HG03575 (cell line): ENCODE measurements at regions not wholly inside any gene's neighbourhood (a gene's known extent, or its start where the extent isn't known, plus 50 kb on each side); places are given as distances from the start of the nearest gene placed in this dataset.
A peak's percentile ranks its signal among the peaks of the same experiment; 100 is the strongest.

ENCODE experiments used
- ATAC-seq: cut with Tn5 transposase; IDR thresholded peaks from one replicate; pipeline ENCODE4 v1.9.1; 2021; ENCODE audit not compliant: unreplicated experiment, insufficient number of reproducible peaks, low FRiP score; ENCODE audit errors: extremely low read depth

DNA sequence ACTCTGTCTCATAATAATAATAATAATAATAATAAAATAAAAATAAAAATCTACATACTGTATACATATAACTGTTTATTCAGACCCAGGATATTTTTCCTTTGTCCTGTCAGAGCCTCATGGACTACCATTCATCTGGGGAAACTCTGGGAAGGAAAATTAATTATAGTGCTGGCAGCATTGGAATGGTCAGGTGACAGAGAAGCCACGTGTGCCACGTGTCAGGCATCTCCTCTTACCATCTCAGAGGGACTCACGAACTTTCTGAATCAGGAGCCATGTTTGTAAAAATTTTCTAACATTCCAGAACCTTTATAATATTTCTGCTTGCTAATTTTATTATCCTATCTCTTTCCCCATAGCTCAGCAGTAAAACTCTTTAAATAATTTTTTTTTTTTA, 97.8 kb upstream of the HNRNPU start:
- no peak for ATAC-seq

DNA sequence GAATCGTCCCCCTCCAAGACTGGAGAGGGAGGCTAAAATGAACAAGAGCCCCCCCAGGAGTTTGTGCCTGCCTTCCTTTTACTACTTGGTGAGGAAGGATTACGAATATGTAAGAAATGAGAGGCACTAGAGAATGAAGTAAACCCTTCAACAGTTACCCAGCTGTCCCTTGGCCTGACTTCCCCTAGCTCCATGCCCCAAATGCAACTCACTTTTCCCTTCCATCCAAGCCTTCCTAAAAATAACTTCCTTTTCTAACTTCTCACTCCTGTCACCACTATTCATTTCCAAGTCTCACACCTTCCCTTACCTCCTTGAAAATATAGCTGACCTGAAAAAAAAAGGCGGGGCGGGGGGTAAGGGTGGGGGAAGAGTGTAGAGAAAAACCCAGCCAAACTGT, 96.6 kb upstream of the HNRNPU start:
- ATAC-seq = no peak

GRCh38 chr1:244958593-244958992, 94.2 kb upstream of the HNRNPU start:
- ATAC-seq = no peak

GRCh38 chr1:244957525-244957924, 93.2 kb upstream of the HNRNPU start:
- no peak for ATAC-seq

DNA sequence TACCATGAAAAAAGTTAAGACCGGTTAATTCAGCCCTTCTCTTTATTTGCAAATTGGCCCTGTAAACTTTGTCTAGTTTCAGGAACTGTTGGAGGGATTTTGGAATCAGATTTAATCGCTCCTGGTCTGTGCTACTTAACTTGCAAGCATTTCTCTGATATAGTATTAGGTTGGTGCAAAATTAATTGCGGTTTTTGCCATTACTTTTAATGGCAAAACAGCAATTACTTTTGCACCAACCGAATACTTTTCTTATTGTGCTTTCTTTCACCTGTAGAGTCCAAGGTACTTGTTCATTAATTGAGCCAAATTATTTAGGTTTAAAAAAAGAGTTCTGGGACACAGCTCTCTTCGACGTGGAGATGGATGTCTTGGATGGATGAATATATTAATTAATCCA, 92.8 kb upstream of the HNRNPU start:
- no peak for ATAC-seq

DNA sequence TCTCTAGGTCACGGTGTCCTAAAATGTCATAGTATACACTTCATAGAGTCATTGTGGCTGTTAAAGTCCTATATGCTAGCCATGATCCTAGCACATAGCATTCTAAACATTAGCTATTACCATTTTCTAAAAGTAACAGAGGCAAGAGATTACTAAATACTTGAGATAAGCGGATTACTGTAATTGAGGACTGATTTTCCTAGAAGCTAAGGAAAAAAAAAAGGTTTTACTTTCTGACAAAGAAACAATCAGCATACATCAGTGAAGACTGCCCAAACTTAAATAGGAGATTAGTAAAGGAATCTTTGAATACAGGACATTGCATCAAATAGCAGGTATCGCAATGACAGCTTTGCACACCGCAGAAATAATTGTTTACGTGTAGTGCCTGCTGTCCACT, 91.3 kb upstream of the HNRNPU start:
- no peak for ATAC-seq

GRCh38 chr1:244954359-244954758, 90.0 kb upstream of the HNRNPU start:
- no peak for ATAC-seq

DNA sequence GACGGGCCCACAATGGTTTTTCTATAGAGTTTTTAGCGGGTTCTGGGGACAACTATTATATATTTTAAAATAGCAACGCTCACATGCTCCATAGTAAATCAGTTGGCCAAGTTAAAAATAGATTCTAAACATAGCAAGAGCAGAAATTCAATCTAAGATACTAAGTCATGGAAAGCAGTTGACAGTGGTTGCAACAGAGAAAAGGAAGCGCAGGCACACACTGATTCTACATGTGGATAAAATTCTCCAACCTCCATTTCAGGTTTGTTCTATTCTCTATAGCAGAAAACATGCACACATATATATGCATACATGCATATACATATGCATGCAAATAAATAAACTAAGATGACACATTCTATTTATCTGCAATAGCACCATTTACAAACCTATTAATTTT, 89.6 kb upstream of the HNRNPU start:
- ATAC-seq = no peak

- ATAC-seq = no peak
These were observed 88.6 kb upstream of the HNRNPU start for GRCh38 chr1:244952940-244953339.

- ATAC-seq = no peak
These were observed 88.1 kb upstream of the HNRNPU start for GRCh38 chr1:244952280-244952933.

DNA sequence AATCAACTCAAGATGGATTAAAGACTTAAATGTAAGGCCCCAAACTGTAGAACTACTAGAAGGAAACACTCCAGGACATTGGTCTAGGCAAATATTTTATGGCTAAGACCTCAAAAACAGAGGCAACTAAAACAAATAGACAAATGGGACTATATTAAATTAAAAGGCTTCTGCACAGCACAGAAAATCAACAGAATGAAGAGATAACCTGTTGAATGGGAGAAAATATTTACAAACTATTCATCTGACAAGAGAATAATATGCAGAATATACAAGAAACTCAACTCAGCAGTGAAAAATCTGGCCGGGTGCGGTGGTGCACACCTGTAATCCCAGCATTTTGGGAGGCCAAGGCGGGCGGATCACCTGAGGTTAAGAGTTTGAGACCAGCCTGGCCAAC, 84.1 kb upstream of the HNRNPU start:
- no peak for ATAC-seq

GRCh38 chr1:244945109-244945671, 80.8 kb upstream of the HNRNPU start:
- ATAC-seq = peak; percentile 58

DNA sequence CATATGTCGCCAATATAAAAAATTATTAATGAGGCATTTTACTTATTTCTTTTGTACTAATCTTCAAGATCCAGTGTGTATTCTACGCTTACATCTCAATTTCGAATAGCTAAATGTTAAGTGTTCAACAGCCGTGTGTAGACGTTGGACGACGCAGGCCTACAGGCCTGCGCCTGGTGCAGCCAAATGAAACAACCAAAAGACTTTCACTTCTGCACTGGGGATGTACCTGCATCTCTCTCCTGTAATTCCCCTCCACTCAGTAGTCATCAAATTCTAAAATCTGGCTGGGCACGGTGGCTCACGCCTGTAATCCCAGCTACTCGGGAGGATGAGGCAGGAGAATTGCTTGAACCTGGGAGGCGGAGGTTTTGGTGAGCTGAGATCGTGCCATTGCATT, 76.8 kb upstream of the HNRNPU start:
- peak; percentile 50 for ATAC-seq

- no peak for ATAC-seq
These were observed 72.8 kb upstream of the HNRNPU start for GRCh38 chr1:244937099-244937498.

GRCh38 chr1:244920911-244921761, 56.8 kb upstream of the HNRNPU start:
- peak; percentile 47 for ATAC-seq

DNA sequence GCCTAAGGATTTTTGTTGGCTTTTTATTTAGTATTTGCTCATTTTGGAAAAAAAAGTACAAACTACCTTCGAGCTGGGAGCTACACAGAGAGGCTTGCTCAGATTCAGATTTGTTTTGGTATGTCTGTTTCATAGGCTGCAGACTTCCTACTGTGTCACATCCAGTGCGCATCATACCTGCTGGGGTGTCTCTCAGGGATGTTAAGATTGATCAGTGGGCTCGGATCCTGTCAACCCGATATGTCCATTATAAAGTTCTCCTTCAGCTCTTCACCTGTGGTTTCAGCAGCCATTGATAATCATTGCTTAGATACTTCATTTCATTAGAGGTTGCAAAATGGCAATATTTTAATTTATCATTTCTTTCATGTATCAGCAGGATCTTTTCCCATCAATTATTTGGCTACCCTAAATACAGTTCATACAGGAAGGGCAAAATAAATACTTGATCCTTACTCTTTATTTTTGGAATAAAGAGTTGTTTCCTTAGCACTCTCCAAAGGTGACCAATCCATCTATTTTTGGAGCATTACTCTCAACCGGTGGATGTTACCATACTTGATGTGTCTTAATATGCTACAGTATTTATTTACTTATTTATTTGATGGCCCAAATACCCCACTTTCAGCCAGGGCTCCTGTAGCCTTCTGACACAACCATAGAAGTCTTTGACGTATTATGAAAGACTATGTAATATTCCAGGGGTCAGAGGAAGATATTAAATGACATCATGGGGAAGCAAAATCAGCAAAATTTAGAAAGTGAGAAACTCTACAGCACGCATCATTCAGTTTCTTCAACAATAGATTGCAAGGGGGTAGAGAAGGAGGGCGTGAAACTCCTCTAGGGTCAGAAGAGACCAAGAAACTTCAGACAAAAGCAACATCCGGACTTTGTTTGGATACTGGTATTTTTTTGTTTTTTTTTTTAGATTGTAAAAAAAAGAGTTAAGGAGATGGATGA, 55.3 kb upstream of the HNRNPU start:
- no peak for ATAC-seq

- no peak for ATAC-seq
These were observed 54.3 kb upstream of the HNRNPU start for GRCh38 chr1:244918421-244919319.

- ATAC-seq = no peak
These were observed 52.8 kb upstream of the HNRNPU start for GRCh38 chr1:244917073-244917670.
